ENCODE measurements at regions not wholly inside any gene's neighbourhood (a gene's known extent, or its start where the extent isn't known, plus 50 kb on each side); places are given as distances from the start of the nearest gene placed in this dataset.

- Mint-ChIP-seq H3K4me3 (no peak overlapping the region), H3K27ac (no peak overlapping the region), H3K36me3 (ENCODE audit: low read depth) (no peaks in the 10 kb centered on the region), H3K9me3 (peaks cover 9% of the 10 kb centered on the region), H3K27me3 (no peaks in the 10 kb centered on the region), H3K4me1 (no peaks in the 10 kb centered on the region)
- CTCF ChIA-PET = no interaction called here
- no peak for DNase-seq
- POLR2A ChIA-PET = no interaction called here
These were observed 742.1 kb upstream of the SOX9 start for GRCh38 chr17:71378741-71379140.

- DNase-seq = no peak
- POLR2A ChIA-PET = no interaction called here
- Mint-ChIP-seq H3K9me3 (peaks cover 9% of the 10 kb centered on the region), H3K27ac (no peak overlapping the region), H3K4me1 (no peaks in the 10 kb centered on the region), H3K36me3 (ENCODE audit: low read depth) (no peaks in the 10 kb centered on the region), H3K27me3 (no peaks in the 10 kb centered on the region), H3K4me3 (no peak overlapping the region)
- CTCF ChIA-PET = no interaction called here
These were observed 741.3 kb upstream of the SOX9 start for GRCh38 chr17:71379512-71379911.

GRCh38 chr17:71380535-71380934 lies 740.3 kb upstream of the SOX9 start:
- Mint-ChIP-seq H3K27me3 (no peaks in the 10 kb centered on the region), H3K4me1 (no peaks in the 10 kb centered on the region), H3K27ac (no peak overlapping the region), H3K9me3 (peaks cover 5% of the 10 kb centered on the region), H3K4me3 (no peak overlapping the region), H3K36me3 (ENCODE audit: low read depth) (no peaks in the 10 kb centered on the region)
- POLR2A ChIA-PET = no interaction called here
- no peak for DNase-seq
- CTCF ChIA-PET = no interaction called here

DNA sequence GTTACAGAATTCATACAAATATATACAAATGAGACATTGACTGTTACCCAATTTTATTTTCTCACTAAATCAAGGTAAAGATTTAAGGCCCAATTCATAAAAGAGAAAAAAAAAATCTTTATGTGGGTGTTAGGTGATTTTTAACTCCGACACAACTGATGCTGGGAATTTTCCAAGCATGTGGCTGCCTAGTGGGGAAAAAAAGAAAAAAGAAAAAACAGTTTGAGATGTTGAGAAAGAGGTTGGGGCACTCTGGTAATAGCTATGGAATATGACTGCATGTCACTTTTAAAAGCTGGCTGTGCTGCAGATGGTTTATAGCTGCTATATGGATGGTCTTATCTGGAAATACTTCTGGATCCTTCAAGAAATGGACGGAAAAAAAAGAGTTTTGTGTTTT lies 739.9 kb upstream of the SOX9 start:
- CTCF ChIA-PET = no interaction called here
- Mint-ChIP-seq H3K9me3 (peaks cover 4% of the 10 kb centered on the region), H3K27ac (no peak overlapping the region), H3K4me1 (no peaks in the 10 kb centered on the region), H3K4me3 (no peak overlapping the region), H3K27me3 (no peaks in the 10 kb centered on the region), H3K36me3 (ENCODE audit: low read depth) (no peaks in the 10 kb centered on the region)
- no peak for DNase-seq
- POLR2A ChIA-PET = no interaction called here

DNA sequence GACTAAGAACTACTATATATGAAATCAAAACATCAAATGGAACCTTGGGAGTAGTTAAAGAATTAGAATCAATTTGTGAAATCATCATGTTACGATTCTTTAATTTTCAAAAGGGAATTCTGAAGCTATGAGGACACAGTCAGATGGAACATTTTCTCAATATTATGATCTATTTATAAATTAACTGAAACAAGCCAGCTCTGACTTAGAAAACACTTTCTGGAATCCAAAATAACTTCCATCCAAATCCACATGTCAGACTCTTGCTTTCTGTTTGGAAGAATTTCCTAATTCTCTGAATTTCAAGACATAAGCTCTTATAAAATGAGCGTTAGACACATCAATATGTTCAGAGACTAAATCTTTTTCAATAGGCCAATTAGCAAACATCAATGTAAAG lies 737.7 kb upstream of the SOX9 start:
- ChIA-PET CTCF (no interaction called here), POLR2A (no interaction called here)
- H3K27me3 Mint-ChIP-seq = no peaks in the 10 kb centered on the region

DNA sequence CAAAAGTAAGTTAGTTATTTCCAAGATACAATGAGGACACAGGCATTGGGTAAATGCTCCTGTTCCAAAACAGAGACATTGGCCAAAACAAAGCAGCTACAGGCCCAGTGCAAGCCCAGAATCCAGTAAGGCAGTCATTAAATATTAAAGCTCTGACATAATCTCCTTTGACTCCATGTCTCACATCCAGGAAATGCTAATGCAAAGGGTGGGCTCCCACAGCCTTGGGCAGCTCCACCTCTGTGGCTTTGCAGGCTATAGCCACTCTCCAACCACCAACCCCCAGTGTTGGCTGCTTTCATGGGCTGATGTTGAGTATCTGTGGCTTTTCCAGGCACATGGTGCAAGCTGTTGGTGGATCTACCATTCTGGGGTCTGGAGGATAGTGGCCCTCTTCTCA lies 733.4 kb upstream of the SOX9 start:
- ChIA-PET POLR2A (no interaction called here), CTCF (no interaction called here)
- no peaks in the 10 kb centered on the region for H3K27me3 Mint-ChIP-seq
- H3K4me3 Mint-ChIP-seq = no peak overlapping the region
- no peak for DNase-seq
- no peak overlapping the region for H3K27ac Mint-ChIP-seq
- no peaks in the 10 kb centered on the region for H3K4me1 Mint-ChIP-seq
- H3K36me3 Mint-ChIP-seq (ENCODE audit: low read depth) = no peaks in the 10 kb centered on the region
- H3K9me3 Mint-ChIP-seq = peaks cover 9% of the 10 kb centered on the region

More for the DNA sequence above, 737.7 kb upstream of the SOX9 start:
- peaks cover 2% of the 10 kb centered on the region for H3K9me3 Mint-ChIP-seq
- no peak overlapping the region for H3K4me3 Mint-ChIP-seq
- DNase-seq = no peak
- H3K27ac Mint-ChIP-seq = no peak overlapping the region
- no peaks in the 10 kb centered on the region for H3K4me1 Mint-ChIP-seq
- H3K36me3 Mint-ChIP-seq (ENCODE audit: low read depth) = no peaks in the 10 kb centered on the region

DNA sequence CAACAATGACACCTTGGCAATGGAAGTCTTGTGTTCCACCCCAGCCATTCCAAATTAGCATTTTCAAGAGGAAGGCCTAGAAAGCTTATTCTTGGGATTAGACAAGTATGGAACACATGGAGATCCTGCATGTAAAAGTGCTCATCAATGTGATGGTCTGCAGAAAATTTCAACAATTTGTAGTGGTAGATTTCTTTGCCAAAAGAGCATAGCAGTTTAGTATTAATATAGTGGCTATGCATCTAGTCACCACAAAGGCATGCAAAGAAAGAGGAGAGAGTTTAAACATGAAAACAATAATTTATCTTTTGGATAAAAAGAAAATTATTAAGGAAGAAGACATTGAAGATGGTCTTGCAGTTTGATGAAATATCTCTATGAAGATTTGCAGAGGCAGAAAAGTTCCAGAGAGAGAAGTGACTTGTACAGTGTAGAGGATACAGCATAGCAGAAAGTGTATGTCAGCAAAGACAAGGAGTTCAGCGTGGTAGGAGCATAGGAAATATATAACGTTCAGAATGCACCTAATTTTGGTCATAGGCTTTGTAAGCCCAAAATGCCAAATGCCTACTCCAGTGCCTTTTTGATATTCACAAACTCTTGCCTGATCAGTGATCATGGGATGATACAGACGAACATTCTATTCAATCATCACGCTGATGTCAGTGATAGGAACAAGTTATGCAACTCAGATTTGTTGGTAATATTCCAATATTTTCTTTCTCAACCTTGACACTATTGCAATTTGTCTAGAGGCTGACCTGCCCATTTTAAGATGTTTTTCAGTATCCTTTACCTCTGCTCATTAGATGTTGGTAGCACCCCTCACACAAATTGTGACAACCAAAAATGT lies 727.9 kb upstream of the SOX9 start:
- H3K4me3 Mint-ChIP-seq = no peak overlapping the region
- no peaks in the 10 kb centered on the region for H3K36me3 Mint-ChIP-seq (ENCODE audit: low read depth)
- peaks cover 7% of the 10 kb centered on the region for H3K9me3 Mint-ChIP-seq
- no peak overlapping the region for H3K27ac Mint-ChIP-seq
- no peaks in the 10 kb centered on the region for H3K4me1 Mint-ChIP-seq
- no peak for DNase-seq
- ChIA-PET POLR2A (no interaction called here), CTCF (no interaction called here)
- no peaks in the 10 kb centered on the region for H3K27me3 Mint-ChIP-seq

GRCh38 chr17:71395901-71396300 lies 724.9 kb upstream of the SOX9 start:
- Mint-ChIP-seq H3K27me3 (no peaks in the 10 kb centered on the region), H3K36me3 (ENCODE audit: low read depth) (no peaks in the 10 kb centered on the region), H3K4me3 (no peak overlapping the region), H3K4me1 (no peaks in the 10 kb centered on the region), H3K27ac (no peak overlapping the region), H3K9me3 (peaks cover 2% of the 10 kb centered on the region)
- CTCF ChIA-PET = no interaction called here
- DNase-seq = no peak
- POLR2A ChIA-PET = no interaction called here

DNA sequence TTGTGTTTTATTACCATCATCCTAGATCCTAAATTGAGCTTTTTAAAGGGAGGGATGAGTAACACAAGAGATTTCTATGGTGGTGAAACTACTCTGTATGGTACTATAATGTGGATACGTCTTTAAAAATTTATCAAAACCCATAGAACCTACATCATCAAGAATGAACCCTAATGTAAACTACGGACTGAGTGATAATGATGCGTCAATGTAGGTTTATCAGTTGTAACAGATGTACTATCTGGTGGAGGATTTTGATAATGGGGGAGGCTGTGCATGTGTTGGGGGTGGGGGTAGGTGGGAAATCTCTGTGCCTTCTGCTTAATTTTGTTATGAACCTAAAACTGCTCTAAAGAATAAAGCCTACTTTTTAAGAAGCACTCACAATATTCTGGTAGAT lies 724.1 kb upstream of the SOX9 start:
- DNase-seq = no peak
- Mint-ChIP-seq H3K9me3 (peaks cover 2% of the 10 kb centered on the region), H3K4me3 (no peak overlapping the region), H3K4me1 (no peaks in the 10 kb centered on the region), H3K27me3 (no peaks in the 10 kb centered on the region), H3K27ac (no peak overlapping the region), H3K36me3 (ENCODE audit: low read depth) (no peaks in the 10 kb centered on the region)
- CTCF ChIA-PET = no interaction called here
- POLR2A ChIA-PET = no interaction called here

GRCh38 chr17:71398025-71398424 lies 722.8 kb upstream of the SOX9 start:
- ChIA-PET CTCF (no interaction called here), POLR2A (no interaction called here)
- H3K27me3 Mint-ChIP-seq = no peaks in the 10 kb centered on the region
- no peak for DNase-seq
- H3K4me3 Mint-ChIP-seq = no peak overlapping the region
- H3K27ac Mint-ChIP-seq = no peak overlapping the region
- H3K4me1 Mint-ChIP-seq = no peaks in the 10 kb centered on the region
- H3K9me3 Mint-ChIP-seq = peaks cover 2% of the 10 kb centered on the region
- no peaks in the 10 kb centered on the region for H3K36me3 Mint-ChIP-seq (ENCODE audit: low read depth)

DNA sequence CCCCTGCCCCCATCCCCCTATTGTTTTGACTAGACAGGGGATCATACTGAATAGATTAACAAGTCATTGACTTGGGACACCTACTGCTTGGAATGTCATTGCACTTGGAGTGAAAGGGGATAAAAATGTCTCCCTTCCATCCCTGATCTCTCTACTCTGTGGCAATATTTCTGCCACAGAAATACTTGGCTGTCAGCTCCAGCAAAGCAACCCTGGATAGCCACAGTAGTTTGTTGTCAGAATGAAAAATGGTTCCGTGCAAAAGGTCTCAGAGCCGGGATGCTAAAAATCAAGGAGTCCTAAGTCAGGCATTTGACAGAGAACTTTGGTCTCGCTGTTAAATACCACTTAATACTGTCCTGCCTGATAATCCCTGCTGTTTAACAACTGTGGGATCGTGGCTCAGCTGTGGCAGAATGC lies 722.0 kb upstream of the SOX9 start:
- H3K4me1 Mint-ChIP-seq = no peaks in the 10 kb centered on the region
- H3K4me3 Mint-ChIP-seq = no peak overlapping the region
- H3K36me3 Mint-ChIP-seq (ENCODE audit: low read depth) = no peaks in the 10 kb centered on the region
- DNase-seq = no peak
- CTCF ChIA-PET = no interaction called here
- no peak overlapping the region for H3K27ac Mint-ChIP-seq
- no peaks in the 10 kb centered on the region for H3K27me3 Mint-ChIP-seq
- POLR2A ChIA-PET = no interaction called here
- H3K9me3 Mint-ChIP-seq = peaks cover 2% of the 10 kb centered on the region

- Mint-ChIP-seq H3K27ac (no peak overlapping the region), H3K4me3 (no peak overlapping the region), H3K36me3 (ENCODE audit: low read depth) (no peaks in the 10 kb centered on the region), H3K27me3 (no peaks in the 10 kb centered on the region), H3K9me3 (peaks cover 2% of the 10 kb centered on the region), H3K4me1 (no peaks in the 10 kb centered on the region)
- ChIA-PET CTCF (no interaction called here), POLR2A (no interaction called here)
- DNase-seq = no peak
These were observed 721.6 kb upstream of the SOX9 start for GRCh38 chr17:71399221-71399620.

DNA sequence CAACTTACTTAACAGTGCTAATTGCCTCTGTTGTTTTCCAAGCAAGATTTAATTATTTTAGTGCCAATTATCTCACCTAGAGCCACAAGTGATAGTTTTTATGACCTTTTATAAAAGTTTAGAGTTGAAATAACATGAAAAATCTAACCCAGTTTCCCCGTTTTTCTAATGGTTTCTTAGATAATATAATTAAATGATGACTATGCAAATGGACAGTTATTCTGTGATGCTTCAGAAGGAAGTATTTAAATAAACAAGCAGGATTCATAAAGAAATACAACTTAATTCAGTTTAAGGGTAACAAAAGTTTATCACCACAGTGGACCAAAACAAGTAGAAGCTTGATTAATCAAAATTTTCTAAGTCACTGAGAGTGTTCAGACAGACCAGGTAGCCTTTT lies 721.2 kb upstream of the SOX9 start:
- DNase-seq = no peak
- CTCF ChIA-PET = no interaction called here
- Mint-ChIP-seq H3K36me3 (ENCODE audit: low read depth) (no peaks in the 10 kb centered on the region), H3K27ac (no peak overlapping the region), H3K9me3 (peaks cover 2% of the 10 kb centered on the region), H3K27me3 (no peaks in the 10 kb centered on the region), H3K4me3 (no peak overlapping the region), H3K4me1 (no peaks in the 10 kb centered on the region)
- POLR2A ChIA-PET = no interaction called here

DNA sequence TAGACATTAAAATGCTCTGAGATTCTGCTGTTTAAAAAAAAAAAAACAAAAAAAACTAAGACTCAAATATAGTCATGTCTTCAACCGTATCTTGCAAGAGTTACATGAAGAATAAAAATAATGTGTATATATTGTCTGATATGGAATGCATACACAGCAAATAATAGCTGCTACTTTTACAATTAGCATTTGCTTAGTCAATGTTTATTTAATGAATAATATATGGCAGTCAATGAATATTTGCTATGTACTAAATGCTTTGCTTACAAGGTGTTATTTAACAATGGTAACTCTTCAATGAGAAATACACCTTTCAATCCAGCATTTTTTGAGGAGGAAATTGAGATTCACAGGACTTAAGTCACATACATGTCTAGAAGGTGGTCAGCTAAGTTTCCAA lies 718.8 kb upstream of the SOX9 start:
- Mint-ChIP-seq H3K4me3 (no peak overlapping the region), H3K9me3 (peaks cover 2% of the 10 kb centered on the region), H3K4me1 (no peaks in the 10 kb centered on the region), H3K27ac (no peak overlapping the region), H3K27me3 (no peaks in the 10 kb centered on the region), H3K36me3 (ENCODE audit: low read depth) (no peaks in the 10 kb centered on the region)
- ChIA-PET POLR2A (no interaction called here), CTCF (no interaction called here)
- DNase-seq = no peak
